ENCODE measurements at regions not wholly inside any gene's neighbourhood (a gene's known extent, or its start where the extent isn't known, plus 50 kb on each side); places are given as distances from the start of the nearest gene placed in this dataset.

GRCh38 chr4:14018191-14018853, 390.8 kb upstream of the BOD1L1 start:
- TF ChIP-seq CTCF (IDR thresholded peaks at IDR 0.05) (no peak), POLR2A (IDR thresholded peaks at IDR 0.05) (no peak)

All from adrenal gland (tissue), 5 donors.